ENCODE measurements at regions not wholly inside any gene's neighbourhood (a gene's known extent, or its start where the extent isn't known, plus 50 kb on each side); places are given as distances from the start of the nearest gene placed in this dataset.

GRCh38 chr6:99080191-99080590, 132.4 kb upstream of the FBXL4 start:
- no peak for DNase-seq (ENCODE audit: extremely low read depth in 1 of 2, low read depth in 1 of 2)

GRCh38 chr6:99079058-99079457, 131.3 kb upstream of the FBXL4 start:
- no peak for DNase-seq (ENCODE audit: extremely low read depth in 1 of 2, low read depth in 1 of 2)

- DNase-seq (ENCODE audit: extremely low read depth in 1 of 2, low read depth in 1 of 2): no peak
Observed at GRCh38 chr6:99073223-99073622, 125.5 kb upstream of the FBXL4 start.

- DNase-seq (ENCODE audit: extremely low read depth in 1 of 2, low read depth in 1 of 2): no peak
Observed at GRCh38 chr6:99066044-99066443, 118.3 kb upstream of the FBXL4 start.

GRCh38 chr6:99064834-99065233, 117.1 kb upstream of the FBXL4 start:
- DNase-seq (ENCODE audit: extremely low read depth in 1 of 2, low read depth in 1 of 2): no peak

GRCh38 chr6:99036672-99037071, 88.9 kb upstream of the FBXL4 start:
- no peak for DNase-seq (ENCODE audit: extremely low read depth in 1 of 2, low read depth in 1 of 2)

GRCh38 chr6:99032396-99032795, 84.7 kb upstream of the FBXL4 start:
- no peak for DNase-seq (ENCODE audit: extremely low read depth in 1 of 2, low read depth in 1 of 2)

- no peak for DNase-seq (ENCODE audit: extremely low read depth in 1 of 2, low read depth in 1 of 2)
Observed at GRCh38 chr6:99031957-99032356, 84.2 kb upstream of the FBXL4 start.

GRCh38 chr6:99030915-99031314, 83.2 kb upstream of the FBXL4 start:
- no peak for DNase-seq (ENCODE audit: extremely low read depth in 1 of 2, low read depth in 1 of 2)

GRCh38 chr6:99026135-99026534, 78.4 kb upstream of the FBXL4 start:
- no peak for DNase-seq (ENCODE audit: extremely low read depth in 1 of 2, low read depth in 1 of 2)

GRCh38 chr6:99024089-99024488, 76.3 kb upstream of the FBXL4 start:
- no peak for DNase-seq (ENCODE audit: extremely low read depth in 1 of 2, low read depth in 1 of 2)

GRCh38 chr6:99022039-99022609, 74.4 kb upstream of the FBXL4 start:
- DNase-seq (ENCODE audit: extremely low read depth in 1 of 2, low read depth in 1 of 2): no peak

- no peak for DNase-seq (ENCODE audit: extremely low read depth in 1 of 2, low read depth in 1 of 2)
Observed at GRCh38 chr6:99019381-99019780, 71.6 kb upstream of the FBXL4 start.

GRCh38 chr6:99017150-99017549, 69.4 kb upstream of the FBXL4 start:
- DNase-seq (ENCODE audit: extremely low read depth in 1 of 2, low read depth in 1 of 2): no peak

- no peak for DNase-seq (ENCODE audit: extremely low read depth in 1 of 2, low read depth in 1 of 2)
Observed at GRCh38 chr6:99016355-99016754, 68.6 kb upstream of the FBXL4 start.

- DNase-seq (ENCODE audit: extremely low read depth in 1 of 2, low read depth in 1 of 2): no peak
Observed at GRCh38 chr6:99014061-99014460, 66.3 kb upstream of the FBXL4 start.

GRCh38 chr6:99013661-99014060, 65.9 kb upstream of the FBXL4 start:
- DNase-seq (ENCODE audit: extremely low read depth in 1 of 2, low read depth in 1 of 2): no peak

- no peak for DNase-seq (ENCODE audit: extremely low read depth in 1 of 2, low read depth in 1 of 2)
Observed at GRCh38 chr6:99013145-99013544, 65.4 kb upstream of the FBXL4 start.

GRCh38 chr6:99011151-99011550, 63.4 kb upstream of the FBXL4 start:
- DNase-seq (ENCODE audit: extremely low read depth in 1 of 2, low read depth in 1 of 2): no peak

GRCh38 chr6:99002831-99003230, 55.1 kb upstream of the FBXL4 start:
- DNase-seq (ENCODE audit: extremely low read depth in 1 of 2, low read depth in 1 of 2): no peak

- DNase-seq (ENCODE audit: extremely low read depth in 1 of 2, low read depth in 1 of 2): no peak
Observed at GRCh38 chr6:98998103-98998502, 50.4 kb upstream of the FBXL4 start.

All from stimulated activated CD8-positive, alpha-beta memory T cell treated with anti-CD3 and anti-CD28 coated beads, Interleukin-7, amount 100 ng/mL, for 48 hours (primary cell).